Upper lobe of left lung (tissue), 4 donors: ENCODE measurements at regions not wholly inside any gene's neighbourhood (a gene's known extent, or its start where the extent isn't known, plus 50 kb on each side); places are given as distances from the start of the nearest gene placed in this dataset.
"Not testable (repeated sequence)": the region's sequence is repeated elsewhere in the genome, so short reads cannot be mapped to it uniquely, and the experiment has no call there.

ENCODE experiments used
- CTCF ChIP-seq, 6 experiments: fragments of 450-650 bp in 4 of 6; fragments of 200-600 bp in 2 of 6; sonication (generic) in 2 of 6; IDR thresholded peaks; one replicate each; pipeline ENCODE4 v1.5.1; 2016 to 2019; ENCODE audit warnings: antibody characterized with exemption in 6 of 6
- POLR2A ChIP-seq, 4 donors: fragments of 450-650 bp; IDR thresholded peaks; one replicate each; pipeline ENCODE4 v1.5.1; 2016 to 2017; ENCODE audit warnings: antibody characterized with exemption in 4 of 4, mild to moderate bottlenecking in 2 of 4

GRCh38 chr5:112600510-112600909 is 137.2 kb upstream of the APC start:
- TF ChIP-seq CTCF, POLR2A (IDR thresholded peaks at IDR 0.05): not testable (repeated sequence)
